Mesenchymal stem cell (in vitro differentiated cells and primary cell): ENCODE measurements at regions not wholly inside any gene's neighbourhood (a gene's known extent, or its start where the extent isn't known, plus 50 kb on each side); places are given as distances from the start of the nearest gene placed in this dataset.

Experiments
- DNase-seq: peaks from one replicate; pipeline ENCODE4 v3.0.0-alpha.2; 2013
- H2AFZ ChIP-seq: one replicate; pipeline ENCODE4 v1.6.1; 2013; ENCODE audit warnings: low read depth, mild to moderate bottlenecking, control low read depth, inconsistent platforms, low read length, moderate library complexity
- H2AK5ac ChIP-seq: 2 replicates; pipeline ENCODE4 v1.6.1; 2013; ENCODE audit warnings: low read length, moderate library complexity, mild to moderate bottlenecking, inconsistent platforms; ENCODE audit not compliant: severe bottlenecking
- H2BK120ac ChIP-seq: one replicate; pipeline ENCODE4 v1.6.1; 2013; ENCODE audit warnings: low read depth, mild to moderate bottlenecking, inconsistent platforms, low read length, moderate library complexity
- H2BK12ac ChIP-seq, 2 experiments: one replicate each; pipeline ENCODE4 v1.6.1; 2013; ENCODE audit warnings: inconsistent platforms in 2 of 2, low read length in 2 of 2, mild to moderate bottlenecking in 2 of 2, moderate library complexity in 2 of 2, control low read depth in 1 of 2
- H2BK15ac ChIP-seq: one replicate; pipeline ENCODE4 v1.6.1; 2013; ENCODE audit warnings: mild to moderate bottlenecking, low read depth, inconsistent platforms; ENCODE audit not compliant: poor library complexity, severe bottlenecking
- H2BK5ac ChIP-seq: 2 replicates; pipeline ENCODE4 v1.6.1; 2013; ENCODE audit warnings: low read depth, mild to moderate bottlenecking, low read length, control low read depth, inconsistent platforms; ENCODE audit not compliant: poor library complexity, severe bottlenecking
- H3K14ac ChIP-seq, 2 experiments: one replicate each; pipeline ENCODE4 v1.6.1; 2013; ENCODE audit warnings: inconsistent platforms in 2 of 2, low read length in 2 of 2, control low read depth in 1 of 2, mild to moderate bottlenecking in 1 of 2, moderate library complexity in 1 of 2
- H3K18ac ChIP-seq, 2 experiments: one replicate each; pipeline ENCODE4 v1.6.1; 2013; ENCODE audit warnings: inconsistent platforms in 2 of 2, low read length in 2 of 2, control low read depth in 1 of 2, low read depth in 1 of 2, mild to moderate bottlenecking in 1 of 2
- H3K23ac ChIP-seq, 2 experiments: one replicate each; pipeline ENCODE4 v1.6.1; 2013; ENCODE audit warnings: inconsistent platforms in 2 of 2, low read length in 2 of 2, mild to moderate bottlenecking in 2 of 2, moderate library complexity in 2 of 2, control low read depth in 1 of 2
- H3K27ac ChIP-seq: 2 replicates; pipeline ENCODE4 v1.5.1; 2013; ENCODE audit warnings: mild to moderate bottlenecking, moderate library complexity, low read length, control low read depth, inconsistent platforms; ENCODE audit not compliant: poor library complexity, severe bottlenecking
- H3K27me3 ChIP-seq, 2 experiments: 2 replicates each; pipeline versions ENCODE4 v1.6.1 to v1.7.0; 2013; ENCODE audit warnings: low read length in 2 of 2, mild to moderate bottlenecking in 2 of 2, moderate library complexity in 2 of 2, control low read depth in 1 of 2, inconsistent platforms in 1 of 2; ENCODE audit not compliant: control insufficient read depth in 1 of 2, insufficient read depth in 1 of 2
- H3K36me3 ChIP-seq, 2 experiments: 2 replicates each; pipeline versions ENCODE4 v1.6.1 to v1.7.0; 2013; ENCODE audit warnings: low read length in 2 of 2, control low read depth in 1 of 2, inconsistent platforms in 1 of 2, low read depth in 1 of 2, mild to moderate bottlenecking in 1 of 2; ENCODE audit not compliant: insufficient read depth in 2 of 2, control insufficient read depth in 1 of 2
- H3K4ac ChIP-seq, 2 experiments: one replicate each; pipeline ENCODE4 v1.6.1; 2013; ENCODE audit warnings: inconsistent platforms in 2 of 2, low read length in 2 of 2, mild to moderate bottlenecking in 2 of 2, moderate library complexity in 2 of 2, control low read depth in 1 of 2, low read depth in 1 of 2
- H3K4me1 ChIP-seq: 2 replicates; pipeline ENCODE4 v1.6.1; 2013; ENCODE audit warnings: low read depth, low read length, control low read depth; ENCODE audit not compliant: control insufficient read depth, insufficient read depth
- H3K4me2 ChIP-seq: 2 replicates; pipeline ENCODE4 v1.6.1; 2013; ENCODE audit warnings: low read length, mild to moderate bottlenecking, inconsistent platforms; ENCODE audit not compliant: poor library complexity, severe bottlenecking
- H3K4me3 ChIP-seq, 2 experiments: 2 replicates each; pipeline versions ENCODE4 v1.5.1 to v1.7.0; 2013; ENCODE audit warnings: low read length in 2 of 2, mild to moderate bottlenecking in 2 of 2, control low read depth in 1 of 2, low read depth in 1 of 2; ENCODE audit not compliant: insufficient read depth in 1 of 2
- H3K79me1 ChIP-seq: replicated peaks from 2 replicates; pipeline ENCODE4 v1.6.1; 2013; ENCODE audit warnings: mild to moderate bottlenecking, control low read depth, low read length, inconsistent platforms; ENCODE audit not compliant: poor library complexity, severe bottlenecking
- H3K9ac ChIP-seq: 2 replicates; pipeline ENCODE4 v1.7.0; 2013; ENCODE audit warnings: mild to moderate bottlenecking, low read length, moderate library complexity
- H3K9me3 ChIP-seq: 2 replicates; pipeline ENCODE4 v1.7.0; 2013; ENCODE audit warnings: mild to moderate bottlenecking, low read length; ENCODE audit not compliant: control insufficient read depth
- H4K8ac ChIP-seq: one replicate; pipeline ENCODE4 v1.6.1; 2013; ENCODE audit warnings: inconsistent platforms, mild to moderate bottlenecking, low read length, moderate library complexity
- H4K91ac ChIP-seq: one replicate; pipeline ENCODE4 v1.6.1; 2013; ENCODE audit warnings: mild to moderate bottlenecking, low read length, inconsistent platforms
- WGBS: methylation state at CpG from one replicate; pipeline ENCODE4 v1.1.7; 2013; ENCODE audit warnings: mixed read lengths; 5-methylcytosine and 5-hydroxymethylcytosine counted together

DNA sequence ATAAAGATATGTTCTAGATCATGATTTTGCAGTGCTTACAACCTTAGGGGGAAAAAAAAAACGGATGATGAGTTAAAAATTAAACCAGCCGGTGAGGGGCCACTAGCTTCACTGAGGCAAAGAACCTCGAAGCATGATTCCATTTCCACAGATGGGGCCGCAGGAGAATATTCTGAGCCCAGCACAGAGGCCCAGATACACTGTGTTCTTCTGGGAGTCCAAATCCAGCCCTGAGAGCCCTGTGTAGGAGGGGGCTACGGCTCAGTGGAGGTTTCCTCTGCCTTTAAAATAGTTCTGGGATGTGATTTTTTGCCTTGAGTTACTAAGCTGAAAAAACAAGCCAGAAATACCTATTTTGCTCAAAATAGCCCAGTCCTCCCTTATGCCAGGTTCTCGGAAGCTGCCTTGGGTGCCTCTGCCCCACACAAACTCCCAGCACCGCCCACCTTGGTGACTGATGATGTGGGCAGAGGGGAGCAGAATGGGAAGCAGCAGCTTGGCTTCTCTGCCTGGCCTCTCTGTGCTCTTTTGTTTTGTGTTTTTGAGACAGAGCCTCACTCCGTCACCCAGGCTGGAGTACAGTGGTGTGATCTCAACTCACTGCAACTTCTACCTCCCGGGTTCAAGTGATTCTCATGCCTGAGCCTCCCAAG, 105.4 kb upstream of the BCL2L14 start:
- DNase-seq, result no peak
- no peak overlapping the region for H4K91ac ChIP-seq
- H3K9me3 ChIP-seq, result no peaks in the 10 kb centered on the region
- H2BK120ac ChIP-seq, result no peak overlapping the region
- no peak overlapping the region for H4K8ac ChIP-seq
- H3K23ac ChIP-seq, result no peak overlapping the region
- H3K9ac ChIP-seq, result no peak overlapping the region
- WGBS, result 92% methylated on average over 8 of the region's 9 CpGs
- H3K4me2 ChIP-seq, result no peak overlapping the region
- no peak overlapping the region for H3K14ac ChIP-seq
- no peak overlapping the region for H2BK15ac ChIP-seq
- no peak overlapping the region for H3K18ac ChIP-seq
- no peak overlapping the region for H3K4me3 ChIP-seq
- H3K4me1 ChIP-seq, result peaks cover 8% of the 10 kb centered on the region
- H3K27ac ChIP-seq, result no peak overlapping the region
- no peak overlapping the region for H2BK5ac ChIP-seq
- no peaks in the 10 kb centered on the region for H3K36me3 ChIP-seq
- no peak overlapping the region for H3K4ac ChIP-seq
- no peaks in the 10 kb centered on the region for H3K79me1 ChIP-seq
- H2AK5ac ChIP-seq, result no peak overlapping the region
- H2BK12ac ChIP-seq, result no peak overlapping the region
- H3K27me3 ChIP-seq, result no peaks in the 10 kb centered on the region
- no peak overlapping the region for H2AFZ ChIP-seq

DNA sequence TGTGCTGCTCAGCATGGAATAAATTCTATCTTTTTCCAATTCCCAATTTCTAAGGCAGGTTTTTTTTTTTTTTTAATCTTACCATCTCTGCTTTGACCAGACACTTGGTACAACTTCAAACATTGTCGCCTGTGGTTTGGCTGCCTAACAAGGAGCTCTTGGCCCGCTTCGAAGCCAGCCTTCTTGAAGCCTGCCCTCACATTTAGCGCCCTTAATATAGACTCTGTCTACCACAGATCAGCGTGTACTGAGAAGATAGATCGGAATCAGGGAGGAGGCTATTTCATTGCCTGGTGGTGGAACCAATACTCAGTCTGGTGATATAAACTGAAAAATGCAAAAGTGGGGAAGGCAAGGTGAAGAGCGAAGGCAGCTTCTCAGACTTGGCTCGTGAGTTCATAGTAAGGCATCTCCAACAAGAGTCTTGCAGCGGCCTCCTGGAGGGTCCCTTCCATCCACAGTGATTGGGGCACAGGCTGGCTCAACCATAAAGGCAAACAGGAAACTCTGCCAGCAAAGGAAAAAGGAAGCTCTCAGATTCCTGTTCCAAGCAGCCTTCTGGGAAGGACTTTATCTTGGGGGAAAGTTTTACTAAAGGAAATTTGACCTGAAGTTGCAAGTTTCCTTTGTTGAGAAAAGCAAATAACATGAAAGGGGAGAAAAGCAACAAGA, 103.2 kb upstream of the BCL2L14 start:
- H3K4me3 ChIP-seq, result no peak overlapping the region
- H4K8ac ChIP-seq, result no peak overlapping the region
- H2AK5ac ChIP-seq, result no peak overlapping the region
- no peak overlapping the region for H3K18ac ChIP-seq
- H3K23ac ChIP-seq, result no peak overlapping the region
- no peaks in the 10 kb centered on the region for H3K79me1 ChIP-seq
- H3K27me3 ChIP-seq, result no peaks in the 10 kb centered on the region
- no peak for DNase-seq
- H2BK5ac ChIP-seq, result no peak overlapping the region
- no peak overlapping the region for H2BK12ac ChIP-seq
- H4K91ac ChIP-seq, result no peak overlapping the region
- H3K27ac ChIP-seq, result no peak overlapping the region
- H2AFZ ChIP-seq, result no peak overlapping the region
- peaks cover 5% of the 10 kb centered on the region for H3K4me1 ChIP-seq
- no peaks in the 10 kb centered on the region for H3K9me3 ChIP-seq
- H2BK120ac ChIP-seq, result no peak overlapping the region
- no peaks in the 10 kb centered on the region for H3K36me3 ChIP-seq
- 95% methylated on average over 9 of the region's 9 CpGs for WGBS
- H3K9ac ChIP-seq, result no peak overlapping the region
- no peak overlapping the region for H2BK15ac ChIP-seq
- no peak overlapping the region for H3K4ac ChIP-seq
- no peak overlapping the region for H3K14ac ChIP-seq
- H3K4me2 ChIP-seq, result no peak overlapping the region

DNA sequence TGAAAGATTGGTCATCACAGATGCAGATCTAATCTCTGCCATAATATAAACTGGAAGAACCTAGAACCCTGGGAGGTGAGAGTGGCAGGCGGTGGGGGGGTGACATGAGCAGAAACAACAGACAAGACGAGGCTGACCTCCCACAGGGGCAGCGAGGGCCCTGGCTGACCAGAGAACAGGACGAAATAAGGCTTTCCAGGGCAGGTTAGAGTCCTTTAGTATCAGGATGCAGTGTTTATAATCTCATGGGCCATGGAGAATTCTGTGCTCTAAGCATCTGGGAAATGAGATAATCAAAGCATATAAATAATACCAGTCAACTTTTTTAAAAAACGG, 102.7 kb upstream of the BCL2L14 start:
- Histone ChIP-seq H4K8ac (no peak overlapping the region), H2BK15ac (no peak overlapping the region), H3K23ac (no peak overlapping the region), H3K4me2 (no peak overlapping the region), H3K27me3 (peaks cover 0 to 3% of the 10 kb centered on the region in 2 experiments), H2AK5ac (no peak overlapping the region), H3K4me1 (peaks cover 5% of the 10 kb centered on the region), H2BK5ac (no peak overlapping the region), H3K4me3 (no peak overlapping the region), H4K91ac (no peak overlapping the region), H3K36me3 (no peaks in the 10 kb centered on the region), H3K14ac (no peak overlapping the region), H3K4ac (no peak overlapping the region), H2AFZ (no peak overlapping the region), H3K18ac (no peak overlapping the region), H3K9me3 (no peaks in the 10 kb centered on the region), H3K27ac (no peak overlapping the region), H2BK120ac (no peak overlapping the region), H2BK12ac (no peak overlapping the region), H3K9ac (no peak overlapping the region), H3K79me1 (no peaks in the 10 kb centered on the region)
- DNase-seq, result no peak
- 63% methylated on average over 5 of the region's 5 CpGs for WGBS

DNA sequence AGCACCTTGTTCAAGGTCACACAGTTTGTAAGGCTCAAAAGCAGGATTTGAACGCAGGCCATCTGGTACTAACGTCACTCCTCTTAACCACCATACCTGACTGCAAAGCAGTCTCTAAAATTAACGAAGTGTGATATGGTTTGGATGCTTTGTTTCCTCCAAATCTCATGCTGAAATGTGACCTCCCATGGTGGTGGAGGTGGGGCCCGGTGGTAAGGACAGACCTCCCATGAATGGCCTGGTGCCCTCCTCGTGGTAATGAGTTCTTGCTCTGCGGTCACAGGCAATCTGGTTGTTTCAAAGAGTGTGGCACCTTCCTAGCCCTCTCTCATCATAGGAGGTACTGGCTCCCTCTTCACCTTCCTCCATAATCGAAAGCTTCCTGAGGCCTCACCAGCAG, 102.2 kb upstream of the BCL2L14 start:
- Histone ChIP-seq H2BK12ac (no peak overlapping the region), H3K4me3 (no peak overlapping the region), H3K27me3 (peaks cover 0 to 6% of the 10 kb centered on the region in 2 experiments), H2BK5ac (no peak overlapping the region), H3K27ac (no peak overlapping the region), H3K36me3 (no peaks in the 10 kb centered on the region), H2BK15ac (no peak overlapping the region), H3K18ac (no peak overlapping the region), H3K9me3 (no peaks in the 10 kb centered on the region), H2AK5ac (no peak overlapping the region), H2AFZ (no peak overlapping the region), H3K14ac (peak overlapping the region in 1 of 2 experiments; percentile 28), H3K4me2 (no peak overlapping the region), H3K4me1 (peaks cover 5% of the 10 kb centered on the region), H2BK120ac (no peak overlapping the region), H3K9ac (no peak overlapping the region), H3K4ac (no peak overlapping the region), H3K23ac (no peak overlapping the region), H4K8ac (no peak overlapping the region), H3K79me1 (no peaks in the 10 kb centered on the region), H4K91ac (no peak overlapping the region)
- 82% methylated on average over 7 of the region's 7 CpGs for WGBS
- no peak for DNase-seq
